AML-193 (cell line): ENCODE measurements at regions not wholly inside any gene's neighbourhood (a gene's known extent, or its start where the extent isn't known, plus 50 kb on each side); places are given as distances from the start of the nearest gene placed in this dataset.
"Not testable (repeated sequence)": the region's sequence is repeated elsewhere in the genome, so short reads cannot be mapped to it uniquely, and the experiment has no call there.

ENCODE experiments used
- DNase-seq, 2 experiments: peaks; one replicate each; lab custom pipeline; 2025; lab: John Stamatoyannopoulos, UW

GRCh38 chr10:2099321-2099720 is 362.0 kb upstream of the ADARB2 start:
- DNase-seq: no peak

DNA sequence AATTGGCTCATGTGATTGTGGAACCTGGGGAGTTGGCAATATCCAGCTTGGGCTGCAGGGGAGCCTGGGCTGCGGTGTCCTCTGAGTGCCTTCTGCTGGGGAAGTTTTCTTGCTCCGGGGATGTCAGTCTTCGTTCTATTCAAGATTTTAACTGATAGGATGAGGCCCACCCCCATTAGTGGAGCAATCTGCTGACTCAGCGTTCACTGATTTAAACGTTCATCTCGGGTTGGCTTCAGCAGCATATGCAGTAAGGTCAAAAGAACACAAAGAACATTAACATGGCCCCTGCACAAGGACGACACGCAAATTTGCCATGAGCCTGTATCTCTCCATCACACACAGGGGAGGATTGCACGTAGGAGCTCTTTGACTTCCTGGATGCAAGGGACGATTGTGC is 360.6 kb upstream of the ADARB2 start:
- DNase-seq: no peak

GRCh38 chr10:2094171-2094570 is 356.8 kb upstream of the ADARB2 start:
- no peak for DNase-seq

DNA sequence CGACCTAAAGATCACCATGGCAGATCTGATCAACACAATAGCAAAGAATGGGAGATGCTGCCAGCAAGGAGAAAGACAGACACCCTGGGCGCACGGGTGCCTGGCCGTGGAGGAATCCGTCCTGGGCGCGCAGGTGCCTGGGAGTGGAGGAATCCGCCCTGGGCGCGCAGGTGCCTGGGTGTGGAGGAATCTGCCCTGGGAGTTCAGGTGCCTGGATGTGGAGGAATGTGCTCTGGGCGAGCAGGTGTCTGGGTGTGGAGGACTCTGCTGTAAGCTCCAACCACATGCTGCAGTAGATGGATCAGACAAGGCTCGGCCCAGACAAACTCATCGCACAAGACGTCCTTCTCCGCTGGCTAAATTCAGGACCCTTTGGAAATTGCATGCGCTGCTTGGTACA is 346.3 kb upstream of the ADARB2 start:
- DNase-seq: no peak

GRCh38 chr10:2081501-2081900 is 344.2 kb upstream of the ADARB2 start:
- no peak for DNase-seq

- DNase-seq: no peak
Observed at GRCh38 chr10:2079603-2080078, 342.3 kb upstream of the ADARB2 start.

DNA sequence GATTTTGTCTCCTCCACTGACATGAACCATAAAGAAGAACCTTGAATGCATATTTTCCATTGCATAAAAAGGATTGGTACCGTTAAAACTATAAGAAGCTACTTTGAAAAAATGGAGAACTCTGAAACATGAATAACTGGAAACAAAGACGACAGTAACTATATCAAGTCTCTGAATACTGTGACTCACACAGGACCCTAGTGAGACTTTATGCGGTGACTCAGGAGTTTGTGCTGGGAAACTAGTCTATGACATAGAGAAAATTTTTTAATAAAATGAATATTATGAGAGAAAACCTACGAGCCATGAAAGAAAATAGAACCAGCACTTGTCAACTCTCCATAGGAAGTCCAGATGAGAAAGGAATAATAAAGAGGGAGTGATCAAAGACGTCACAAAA is 339.9 kb upstream of the ADARB2 start:
- DNase-seq: no peak

GRCh38 chr10:2076528-2076927 is 339.2 kb upstream of the ADARB2 start:
- no peak for DNase-seq

- DNase-seq: no peak
Observed at GRCh38 chr10:2067015-2067414, 329.7 kb upstream of the ADARB2 start.

GRCh38 chr10:2054728-2055127 is 317.4 kb upstream of the ADARB2 start:
- DNase-seq: no peak

DNA sequence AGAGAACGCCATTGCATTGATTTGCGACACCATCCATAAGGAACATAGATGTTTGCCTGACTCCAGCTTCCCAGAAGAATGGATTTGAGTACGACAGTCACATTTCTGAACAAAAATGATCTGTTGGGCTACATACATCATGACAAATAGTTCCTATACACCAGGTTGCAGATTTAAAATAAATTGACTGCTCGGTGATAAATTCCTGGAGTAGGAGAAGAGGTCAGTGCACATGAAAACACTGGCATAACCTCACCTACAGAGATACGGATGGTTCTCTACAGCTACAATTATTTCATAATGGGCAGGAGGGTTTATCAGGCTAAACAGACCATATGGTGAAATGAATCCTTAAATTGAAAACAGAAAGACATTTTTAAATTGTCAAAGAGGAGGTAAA is 316.5 kb upstream of the ADARB2 start:
- DNase-seq: no peak

DNA sequence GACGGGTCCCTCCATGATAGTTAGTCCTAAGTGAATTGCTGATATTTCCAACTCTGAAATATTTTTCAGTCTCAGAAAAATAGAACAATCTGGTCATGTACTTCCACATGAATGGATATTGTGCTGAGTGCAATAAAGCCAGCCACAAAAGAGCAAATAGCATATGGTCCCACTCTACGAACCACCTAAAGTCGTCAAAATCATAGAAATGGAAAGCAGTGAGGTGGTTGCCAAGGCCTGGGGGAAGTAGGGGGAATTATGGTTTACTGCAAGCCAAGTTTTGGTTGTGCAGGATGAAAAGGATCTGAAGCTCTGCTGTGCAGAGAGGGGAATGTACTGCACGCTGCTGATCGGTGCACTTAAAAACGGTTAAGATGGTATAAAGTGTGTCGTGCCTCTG is 313.8 kb upstream of the ADARB2 start:
- no peak for DNase-seq

GRCh38 chr10:2049560-2049959 is 312.2 kb upstream of the ADARB2 start:
- DNase-seq: no peak

- no peak for DNase-seq
Observed at GRCh38 chr10:2048337-2048973, 311.1 kb upstream of the ADARB2 start.

DNA sequence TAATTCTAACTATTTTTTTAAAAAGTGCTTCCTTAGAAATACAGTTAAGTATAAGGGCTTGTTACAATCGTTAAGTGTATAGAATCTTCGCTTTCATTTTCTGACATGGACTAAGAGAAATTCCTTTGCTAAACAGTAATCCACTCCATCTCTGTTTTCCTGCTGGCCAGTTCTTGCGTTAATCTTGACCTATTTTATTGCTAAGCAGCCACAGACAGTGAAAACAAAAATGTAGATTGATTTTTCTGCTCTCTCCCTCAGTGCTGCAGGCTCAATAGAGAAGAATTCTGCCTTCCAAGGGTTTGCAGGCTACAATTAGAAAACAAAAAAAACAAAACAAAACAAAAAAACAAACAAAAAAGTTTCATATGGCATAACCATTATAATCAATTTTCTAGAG is 310.4 kb upstream of the ADARB2 start:
- no peak for DNase-seq

GRCh38 chr10:2043379-2043778 is 306.1 kb upstream of the ADARB2 start:
- DNase-seq: no peak

- no peak for DNase-seq
Observed at GRCh38 chr10:2038036-2038435, 300.7 kb upstream of the ADARB2 start.

DNA sequence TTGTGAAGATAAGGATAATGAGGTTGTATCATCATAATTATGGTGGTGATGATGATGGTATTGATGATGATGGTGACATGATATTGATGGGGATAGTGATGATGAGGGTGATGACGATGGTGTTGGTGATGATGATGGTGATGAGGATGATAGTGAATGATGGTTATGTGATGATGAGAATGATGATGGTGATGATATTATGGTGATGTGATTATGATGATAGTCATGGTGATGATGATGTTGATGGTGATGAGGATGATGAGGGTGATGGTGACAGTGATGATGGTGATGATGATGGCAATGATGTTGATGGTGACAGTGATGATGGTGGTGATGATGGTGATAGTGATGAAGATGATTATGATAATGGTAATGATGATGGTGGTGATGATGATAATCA is 299.9 kb upstream of the ADARB2 start:
- DNase-seq: no peak

- no peak for DNase-seq
Observed at GRCh38 chr10:2036209-2036608, 298.9 kb upstream of the ADARB2 start.

DNA sequence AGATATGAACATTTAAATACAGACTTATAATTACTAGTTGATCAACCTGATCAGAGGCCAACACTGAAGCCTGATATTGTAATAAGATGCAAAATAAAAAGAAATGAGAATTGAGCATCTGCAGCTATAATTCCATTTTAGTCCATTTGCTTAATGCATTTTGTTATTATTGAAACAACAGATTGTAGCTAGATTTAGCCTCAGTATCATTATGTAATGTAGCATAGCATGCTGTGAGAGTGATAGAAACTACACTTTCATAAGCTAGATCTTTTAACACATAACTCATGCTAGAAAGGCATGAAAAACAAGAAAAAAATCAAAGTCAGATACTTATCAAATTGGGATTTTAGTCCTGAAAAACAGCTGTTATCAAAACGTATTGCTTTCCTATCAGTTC is 292.7 kb upstream of the ADARB2 start:
- no peak for DNase-seq

DNA sequence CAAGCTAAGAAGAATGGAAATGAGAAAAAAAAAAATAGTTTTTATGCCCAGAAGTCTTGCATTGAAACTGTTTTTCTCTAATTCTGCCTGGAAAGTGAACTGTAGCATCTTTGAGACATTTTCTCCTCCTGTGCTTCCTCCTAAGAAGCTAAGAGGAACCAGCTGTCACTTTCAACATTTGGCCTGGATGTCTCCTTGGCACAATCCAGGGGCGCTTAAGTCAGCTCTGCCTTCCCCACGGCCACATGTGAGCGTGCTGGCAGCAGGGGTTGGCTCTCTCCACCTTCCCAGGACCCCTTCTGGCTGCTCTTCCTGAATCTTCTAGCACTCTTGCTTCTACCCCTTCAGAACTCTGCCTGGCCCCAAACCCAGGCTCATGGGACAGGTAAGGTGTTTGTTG is 289.6 kb upstream of the ADARB2 start:
- DNase-seq: no peak

GRCh38 chr10:2024750-2025149 is 287.4 kb upstream of the ADARB2 start:
- DNase-seq: not testable (repeated sequence)

GRCh38 chr10:2023687-2024086 is 286.4 kb upstream of the ADARB2 start:
- DNase-seq: no peak

GRCh38 chr10:2022401-2022800 is 285.1 kb upstream of the ADARB2 start:
- DNase-seq: no peak

- DNase-seq: no peak
Observed at GRCh38 chr10:2020836-2021235, 283.5 kb upstream of the ADARB2 start.
